ENCODE measurements at regions not wholly inside any gene's neighbourhood (a gene's known extent, or its start where the extent isn't known, plus 50 kb on each side); places are given as distances from the start of the nearest gene placed in this dataset.

GRCh38 chr11:76282811-76283595 is 76.7 kb upstream of the WNT11 start:
- H3K36me3 ChIP-seq (replicated peaks in 1 of 2; ENCODE audit: control extremely low read depth in 1 of 2, control insufficient read depth in 1 of 2, extremely low read depth in 1 of 2, insufficient read depth in 2 of 2, low read length in 1 of 2), result no peaks in the 10 kb centered on the region
- H3K4me3 ChIP-seq (ENCODE audit: control extremely low read depth in 1 of 5, extremely low read depth in 1 of 5, insufficient read depth in 1 of 5, low read depth in 2 of 5, low read length in 4 of 5), result no peak overlapping the region
- no peak overlapping the region for H3K27ac ChIP-seq (ENCODE audit: low read length in 2 of 2)
- peaks cover 5 to 10% of the 10 kb centered on the region in 2 donors for H3K4me1 ChIP-seq (ENCODE audit: control insufficient read depth in 2 of 2, insufficient read depth in 2 of 2, low read length in 2 of 2)
- 60% methylated on average over 7 of the region's 10 CpGs for WGBS (ENCODE audit: insufficient coverage)
- TF ChIP-seq CTCF (IDR thresholded peaks at IDR 0.05) (no peak), EZH2 (IDR thresholded peaks at IDR 0.05; ENCODE audit: borderline replicate concordance, insufficient read depth, low read depth, low read length, poor library complexity, severe bottlenecking) (no peak)
- no peaks in the 10 kb centered on the region for H3K79me2 ChIP-seq (ENCODE audit: control insufficient read depth, insufficient read depth, low read length)
- Mint-ChIP-seq H3K4me3 (no peak overlapping the region), H3K4me1 (peaks cover 5% of the 10 kb centered on the region), H3K27ac (no peak overlapping the region), H3K27me3 (no peaks in the 10 kb centered on the region), H3K9me3 (ENCODE audit: insufficient read depth) (no peaks in the 10 kb centered on the region)
- H3K4me2 ChIP-seq (replicated peaks; ENCODE audit: low read depth, low read length, poor library complexity, severe bottlenecking), result no peak overlapping the region
- ChIA-PET CTCF (interaction anchor here (1.0 kb wide), 1 partner anchor 74 kb away, joined by 3 read pairs; no protein-coding TSS in a partner anchor), POLR2A (no interaction called here)
- intact Hi-C loops (cut with micrococcal nuclease), result no loop called here
- H4K20me1 ChIP-seq (ENCODE audit: control insufficient read depth, insufficient read depth, low read length, poor library complexity, severe bottlenecking), result no peaks in the 10 kb centered on the region
- ATAC-seq (ENCODE audit: low read depth), result no peak
- DNase-seq, result no peak
- H3K27me3 ChIP-seq (replicated peaks in 1 of 4; ENCODE audit: control extremely low read depth in 1 of 4, control insufficient read depth in 3 of 4, insufficient read depth in 4 of 4, low read length in 3 of 4), result no peaks in the 10 kb centered on the region
- no peaks in the 10 kb centered on the region for H3K9me3 ChIP-seq (ENCODE audit: control extremely low read depth in 1 of 3, control insufficient read depth in 2 of 3, insufficient read depth in 1 of 3, low read length in 2 of 3)
- H2AFZ ChIP-seq (ENCODE audit: insufficient read depth, low read depth, low read length, poor library complexity, severe bottlenecking), result no peak overlapping the region
- no peak overlapping the region for H3K9ac ChIP-seq (ENCODE audit: low read length)

- no peaks in the 10 kb centered on the region for H3K9me3 ChIP-seq (ENCODE audit: control extremely low read depth in 1 of 3, control insufficient read depth in 2 of 3, insufficient read depth in 1 of 3, low read length in 2 of 3)
- no peaks in the 10 kb centered on the region for H3K27me3 ChIP-seq (replicated peaks in 1 of 4; ENCODE audit: control extremely low read depth in 1 of 4, control insufficient read depth in 3 of 4, insufficient read depth in 4 of 4, low read length in 3 of 4)
- intact Hi-C loops (cut with micrococcal nuclease), result no loop called here
- no peak overlapping the region for H2AFZ ChIP-seq (ENCODE audit: insufficient read depth, low read depth, low read length, poor library complexity, severe bottlenecking)
- TF ChIP-seq CTCF (IDR thresholded peaks at IDR 0.05) (no peak), EZH2 (IDR thresholded peaks at IDR 0.05; ENCODE audit: borderline replicate concordance, insufficient read depth, low read depth, low read length, poor library complexity, severe bottlenecking) (no peak)
- Mint-ChIP-seq H3K9me3 (ENCODE audit: insufficient read depth) (no peaks in the 10 kb centered on the region), H3K27ac (no peak overlapping the region), H3K27me3 (no peaks in the 10 kb centered on the region), H3K4me1 (peaks cover 5% of the 10 kb centered on the region), H3K4me3 (no peak overlapping the region)
- no peaks in the 10 kb centered on the region for H3K36me3 ChIP-seq (replicated peaks in 1 of 2; ENCODE audit: control extremely low read depth in 1 of 2, control insufficient read depth in 1 of 2, extremely low read depth in 1 of 2, insufficient read depth in 2 of 2, low read length in 1 of 2)
- DNase-seq (no peak), ATAC-seq (ENCODE audit: low read depth) (no peak)
- H3K4me3 ChIP-seq (ENCODE audit: control extremely low read depth in 1 of 5, extremely low read depth in 1 of 5, insufficient read depth in 1 of 5, low read depth in 2 of 5, low read length in 4 of 5), result no peak overlapping the region
- CTCF ChIA-PET, result interaction anchor here (1.0 kb wide), 1 partner anchor 74 kb away, joined by 3 read pairs; no protein-coding TSS in a partner anchor
- H4K20me1 ChIP-seq (ENCODE audit: control insufficient read depth, insufficient read depth, low read length, poor library complexity, severe bottlenecking), result no peaks in the 10 kb centered on the region
- H3K79me2 ChIP-seq (ENCODE audit: control insufficient read depth, insufficient read depth, low read length), result no peaks in the 10 kb centered on the region
- H3K4me2 ChIP-seq (replicated peaks; ENCODE audit: low read depth, low read length, poor library complexity, severe bottlenecking), result no peak overlapping the region
- H3K27ac ChIP-seq (ENCODE audit: low read length in 2 of 2), result no peak overlapping the region
- WGBS (ENCODE audit: insufficient coverage), result 86% methylated on average over 14 of the region's 14 CpGs
- H3K9ac ChIP-seq (ENCODE audit: low read length), result no peak overlapping the region
- peaks cover 3 to 7% of the 10 kb centered on the region in 2 donors for H3K4me1 ChIP-seq (ENCODE audit: control insufficient read depth in 2 of 2, insufficient read depth in 2 of 2, low read length in 2 of 2)
- POLR2A ChIA-PET, result no interaction called here
Measured at GRCh38 chr11:76282172-76282571, 75.9 kb upstream of the WNT11 start.
